Naive thymus-derived CD4-positive, alpha-beta T cell (primary cell): ENCODE measurements at regions not wholly inside any gene's neighbourhood (a gene's known extent, or its start where the extent isn't known, plus 50 kb on each side); places are given as distances from the start of the nearest gene placed in this dataset.

Experiments
- ATAC-seq: fragments of 150-1000 bp; cut with Tn5 transposase; 2 replicates; pipeline ENCODE4 v1.10.0; 2021; ENCODE audit warnings: mild to moderate bottlenecking, moderate library complexity
- CTCF ChIA-PET: fragments of 350-600 bp; sonication (Branson Sonifier 250); formaldehyde crosslinking; loops from one replicate; lab custom pipeline; 2021; ENCODE audit warnings: antibody characterized with exemption; lab: Charles Lee
- POLR2A ChIA-PET: fragments of 350-600 bp; sonication (Branson Sonifier 250); formaldehyde crosslinking; loops from one replicate; lab custom pipeline; 2021; ENCODE audit warnings: antibody characterized with exemption, inconsistent platforms; lab: Charles Lee
- DNase-seq, 9 donors: peaks; one replicate each; pipeline versions ENCODE4 v3.0.0 to v3.0.0-alpha.2; 2020 to 2022; ENCODE audit warnings: mixed read lengths in 1 of 9
- H3K27ac ChIP-seq: one replicate; pipeline ENCODE4 v1.7.0; 2013; ENCODE audit warnings: mild to moderate bottlenecking, low read depth, low read length, moderate library complexity
- H3K27me3 ChIP-seq, 2 donors: one replicate each; pipeline ENCODE4 v1.7.0; 2013; ENCODE audit warnings: low read length in 2 of 2, mild to moderate bottlenecking in 2 of 2, moderate library complexity in 2 of 2; ENCODE audit not compliant: control insufficient read depth in 2 of 2, insufficient read depth in 2 of 2
- H3K36me3 ChIP-seq, 3 experiments: 1 replicate in 2 of 3; 2 replicates in 1 of 3; pipeline ENCODE4 v1.7.0; 2013; ENCODE audit warnings: low read length in 3 of 3, mild to moderate bottlenecking in 3 of 3, moderate library complexity in 1 of 3; ENCODE audit not compliant: insufficient read depth in 3 of 3, control insufficient read depth in 2 of 3
- H3K4me1 ChIP-seq, 2 donors: one replicate each; pipeline ENCODE4 v1.7.0; 2013; ENCODE audit warnings: low read length in 2 of 2, mild to moderate bottlenecking in 2 of 2, moderate library complexity in 1 of 2; ENCODE audit not compliant: control insufficient read depth in 2 of 2, insufficient read depth in 2 of 2
- H3K4me3 ChIP-seq: 2 replicates; pipeline ENCODE4 v1.7.0; 2013; ENCODE audit warnings: mild to moderate bottlenecking, low read length
- H3K9me3 ChIP-seq, 3 experiments: 1 replicate in 2 of 3; 2 replicates in 1 of 3; pipeline ENCODE4 v1.7.0; 2013; ENCODE audit warnings: low read length in 3 of 3; ENCODE audit not compliant: control insufficient read depth in 2 of 3
- H3K27ac Mint-ChIP-seq, 9 donors: one replicate each; pipeline ENCODE4 v1.8.0; 2020 to 2022; ENCODE audit warnings: mixed read lengths in 9 of 9, mild to moderate bottlenecking in 8 of 9, moderate library complexity in 5 of 9, inconsistent platforms in 2 of 9
- H3K27me3 Mint-ChIP-seq, 5 donors: one replicate each; pipeline ENCODE4 v1.8.0; 2021 to 2022; ENCODE audit warnings: mixed read lengths in 5 of 5, mild to moderate bottlenecking in 1 of 5
- H3K36me3 Mint-ChIP-seq, 5 donors: one replicate each; pipeline ENCODE4 v1.8.0; 2020 to 2022; ENCODE audit warnings: mixed read lengths in 5 of 5, mild to moderate bottlenecking in 3 of 5, inconsistent platforms in 1 of 5
- H3K4me1 Mint-ChIP-seq, 7 donors: one replicate each; pipeline ENCODE4 v1.8.0; 2020 to 2022; ENCODE audit warnings: mixed read lengths in 7 of 7, mild to moderate bottlenecking in 3 of 7, inconsistent platforms in 1 of 7
- H3K4me3 Mint-ChIP-seq, 10 donors: one replicate each; pipeline ENCODE4 v1.8.0; 2020 to 2022; ENCODE audit warnings: mild to moderate bottlenecking in 10 of 10, mixed read lengths in 10 of 10, moderate library complexity in 6 of 10, inconsistent platforms in 2 of 10
- H3K9me3 Mint-ChIP-seq, 11 donors: one replicate each; pipeline ENCODE4 v1.8.0; 2020 to 2022; ENCODE audit warnings: mixed read lengths in 11 of 11, mild to moderate bottlenecking in 4 of 11, inconsistent platforms in 1 of 11, moderate library complexity in 1 of 11
- intact Hi-C, 2 donors: fragments of 100-400 bp; cut with micrococcal nuclease; formaldehyde crosslinking; loops; one replicate each; pipeline ENCODE4 v1.15.1; 2023

DNA sequence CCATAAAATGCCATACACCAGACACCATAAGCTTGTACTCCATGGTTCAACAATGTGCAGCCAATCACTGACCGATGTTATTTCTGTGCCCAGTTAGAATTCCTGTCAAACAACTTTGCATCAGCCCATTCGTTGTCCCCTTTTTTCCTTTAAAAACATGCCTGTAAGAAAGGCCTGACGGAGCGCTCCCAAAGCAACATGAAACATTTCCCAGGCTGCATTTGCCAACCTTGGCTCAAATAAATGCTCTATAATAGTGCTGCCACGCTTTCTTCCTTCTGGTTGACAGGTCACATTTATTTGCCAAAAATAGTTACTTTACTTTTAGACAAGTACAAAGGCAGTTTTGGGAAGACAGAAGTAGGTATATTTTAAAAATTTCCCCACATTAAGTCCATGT is 735.6 kb upstream of the PTPRD start:
- no peaks in the 10 kb centered on the region for H3K4me1 Mint-ChIP-seq
- no peaks in the 10 kb centered on the region for H3K4me1 ChIP-seq
- no peak overlapping the region for H3K4me3 Mint-ChIP-seq
- H3K9me3 Mint-ChIP-seq = peaks cover under 1 to 41% (median 14%) of the 10 kb centered on the region in 11 donors
- no peaks in the 10 kb centered on the region for H3K36me3 Mint-ChIP-seq
- H3K36me3 ChIP-seq = no peaks in the 10 kb centered on the region
- H3K4me3 ChIP-seq = no peak overlapping the region
- CTCF ChIA-PET = no interaction called here
- DNase-seq (no peak), ATAC-seq (no peak)
- peaks cover 0 to 3% (median 0%) of the 10 kb centered on the region in 3 experiments for H3K9me3 ChIP-seq
- H3K27ac Mint-ChIP-seq = no peak overlapping the region
- H3K27me3 ChIP-seq = no peaks in the 10 kb centered on the region
- intact Hi-C loops = no loop called here
- no peak overlapping the region for H3K27ac ChIP-seq
- no peaks in the 10 kb centered on the region for H3K27me3 Mint-ChIP-seq
- POLR2A ChIA-PET = no interaction called here

DNA sequence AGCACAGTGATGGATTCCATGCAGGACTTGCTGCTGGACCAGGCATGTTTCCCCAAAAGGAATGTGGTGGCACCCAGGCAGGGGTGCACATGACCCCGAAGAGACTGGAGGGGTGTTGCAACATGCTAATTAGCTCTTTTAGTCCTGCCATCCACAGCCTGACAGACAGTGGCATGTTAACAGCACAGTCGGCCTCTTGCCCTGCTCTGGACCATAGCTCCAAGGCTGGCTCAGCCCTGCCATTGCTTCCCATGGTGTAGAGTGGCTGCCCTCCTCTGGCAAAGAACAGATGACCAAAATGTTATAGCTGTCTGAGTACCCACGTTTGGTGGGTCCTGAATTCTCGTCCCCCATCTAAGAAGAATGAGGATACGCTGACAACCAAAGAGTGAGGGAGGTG is 736.4 kb upstream of the PTPRD start:
- ChIA-PET POLR2A (no interaction called here), CTCF (no interaction called here)
- peaks cover 0 to 3% (median 0%) of the 10 kb centered on the region in 3 experiments for H3K9me3 ChIP-seq
- no peaks in the 10 kb centered on the region for H3K36me3 ChIP-seq
- Mint-ChIP-seq H3K27ac (no peak overlapping the region), H3K4me1 (no peaks in the 10 kb centered on the region), H3K4me3 (no peak overlapping the region), H3K27me3 (no peaks in the 10 kb centered on the region), H3K9me3 (peaks cover 2 to 41% (median 15%) of the 10 kb centered on the region in 11 donors), H3K36me3 (no peaks in the 10 kb centered on the region)
- ATAC-seq (no peak), DNase-seq (no peak)
- no peaks in the 10 kb centered on the region for H3K27me3 ChIP-seq
- no peaks in the 10 kb centered on the region for H3K4me1 ChIP-seq
- H3K4me3 ChIP-seq = no peak overlapping the region
- intact Hi-C loops = no loop called here
- no peak overlapping the region for H3K27ac ChIP-seq

DNA sequence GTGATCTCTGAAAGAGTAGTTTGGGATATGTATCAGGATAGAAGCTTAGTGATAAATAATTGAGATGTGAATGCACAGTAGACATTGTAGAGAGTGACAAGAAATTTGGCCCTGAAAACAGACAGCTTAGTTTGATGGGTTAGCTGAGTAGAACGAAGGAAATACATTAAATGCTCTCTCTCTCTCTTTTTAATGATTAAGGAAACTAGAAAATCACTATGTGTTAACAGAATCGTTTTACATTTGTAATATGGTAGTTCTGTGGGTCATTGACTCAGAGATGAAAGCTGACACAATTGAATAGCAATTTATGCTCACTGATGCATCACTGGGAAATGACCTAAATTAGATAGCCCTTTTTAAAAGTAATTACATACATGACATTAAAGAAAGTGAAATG is 739.8 kb upstream of the PTPRD start:
- peaks cover 0 to 3% (median 0%) of the 10 kb centered on the region in 3 experiments for H3K9me3 ChIP-seq
- DNase-seq (no peak), ATAC-seq (no peak)
- no peaks in the 10 kb centered on the region for H3K4me1 ChIP-seq
- no peak overlapping the region for H3K27ac ChIP-seq
- no peak overlapping the region for H3K4me3 Mint-ChIP-seq
- no peak overlapping the region for H3K27ac Mint-ChIP-seq
- no peaks in the 10 kb centered on the region for H3K27me3 ChIP-seq
- no peaks in the 10 kb centered on the region for H3K36me3 ChIP-seq
- no peaks in the 10 kb centered on the region for H3K36me3 Mint-ChIP-seq
- CTCF ChIA-PET = no interaction called here
- H3K27me3 Mint-ChIP-seq = no peaks in the 10 kb centered on the region
- H3K4me3 ChIP-seq = no peak overlapping the region
- peaks cover 1 to 30% (median 14%) of the 10 kb centered on the region in 11 donors for H3K9me3 Mint-ChIP-seq
- intact Hi-C loops = no loop called here
- POLR2A ChIA-PET = no interaction called here
- H3K4me1 Mint-ChIP-seq = no peaks in the 10 kb centered on the region

DNA sequence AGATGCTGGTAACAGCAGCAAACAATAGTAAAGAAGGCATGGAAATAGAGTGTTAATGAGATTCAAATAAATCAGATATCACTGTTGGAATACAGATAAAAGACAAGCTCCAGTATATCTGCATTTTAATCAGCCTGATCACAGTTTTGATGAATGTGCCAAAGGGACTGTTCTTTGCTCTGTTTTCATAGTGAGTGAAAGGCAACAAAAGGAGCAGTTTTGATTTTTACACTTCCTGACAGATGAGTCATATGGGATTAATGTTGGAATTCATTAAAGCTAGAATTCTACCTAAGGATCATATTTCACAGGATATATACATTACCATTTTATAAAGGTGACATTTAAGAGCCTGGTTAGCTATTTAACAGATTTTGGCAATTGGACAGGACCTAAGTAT is 743.3 kb upstream of the PTPRD start:
- no peaks in the 10 kb centered on the region for H3K36me3 Mint-ChIP-seq
- POLR2A ChIA-PET = no interaction called here
- no peak overlapping the region for H3K4me3 ChIP-seq

DNA sequence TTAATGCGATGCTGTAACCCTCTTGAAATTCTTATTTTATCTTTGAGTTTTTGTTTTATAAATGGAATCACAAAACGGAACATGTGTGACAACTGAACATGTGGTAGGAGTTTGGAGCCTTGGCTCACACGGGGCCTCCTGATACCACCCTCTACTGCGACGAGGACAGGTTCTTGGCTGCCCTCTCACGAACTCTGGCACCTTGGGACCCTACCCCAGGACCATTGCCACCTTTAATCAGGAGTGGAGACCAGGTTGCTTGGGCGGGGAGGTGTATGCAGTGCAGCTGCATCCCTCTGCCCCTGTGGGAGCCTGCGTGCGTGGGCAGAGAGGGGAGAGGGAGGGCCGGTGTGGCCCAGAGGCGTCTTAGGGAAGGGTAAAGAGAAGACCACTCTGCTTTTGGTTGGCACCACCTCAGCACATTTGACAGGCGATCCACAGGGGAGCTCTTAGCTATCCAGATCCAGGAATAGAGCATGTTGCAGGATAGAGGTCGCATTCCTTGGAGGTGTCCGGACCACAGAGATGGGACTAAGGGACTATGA is 753.9 kb upstream of the PTPRD start:
- H3K9me3 ChIP-seq = no peaks in the 10 kb centered on the region
- DNase-seq (no peak), ATAC-seq (peak; percentile 26)
- no peaks in the 10 kb centered on the region for H3K4me1 ChIP-seq
- H3K27me3 Mint-ChIP-seq = no peaks in the 10 kb centered on the region
- intact Hi-C loops = no loop called here
- H3K4me3 Mint-ChIP-seq = no peak overlapping the region
- peaks cover 0 to 20% (median 5%) of the 10 kb centered on the region in 11 donors for H3K9me3 Mint-ChIP-seq
- H3K36me3 Mint-ChIP-seq = peaks cover 0 to 6% (median 0%) of the 10 kb centered on the region in 5 donors
- no peaks in the 10 kb centered on the region for H3K36me3 ChIP-seq
- H3K4me3 ChIP-seq = no peak overlapping the region
- ChIA-PET POLR2A (no interaction called here), CTCF (no interaction called here)
- no peaks in the 10 kb centered on the region for H3K27me3 ChIP-seq
- no peaks in the 10 kb centered on the region for H3K4me1 Mint-ChIP-seq
- H3K27ac ChIP-seq = no peak overlapping the region
- no peak overlapping the region for H3K27ac Mint-ChIP-seq

More for the DNA sequence above, 743.3 kb upstream of the PTPRD start:
- Mint-ChIP-seq H3K27ac (no peak overlapping the region), H3K9me3 (peaks cover 1 to 24% (median 8%) of the 10 kb centered on the region in 11 donors), H3K4me3 (no peak overlapping the region), H3K4me1 (no peaks in the 10 kb centered on the region), H3K27me3 (no peaks in the 10 kb centered on the region)
- ATAC-seq (no peak), DNase-seq (no peak)
- CTCF ChIA-PET = no interaction called here
- H3K4me1 ChIP-seq = no peaks in the 10 kb centered on the region
- no peaks in the 10 kb centered on the region for H3K9me3 ChIP-seq
- H3K27ac ChIP-seq = no peak overlapping the region
- H3K27me3 ChIP-seq = no peaks in the 10 kb centered on the region
- no peaks in the 10 kb centered on the region for H3K36me3 ChIP-seq
- intact Hi-C loops = no loop called here

DNA sequence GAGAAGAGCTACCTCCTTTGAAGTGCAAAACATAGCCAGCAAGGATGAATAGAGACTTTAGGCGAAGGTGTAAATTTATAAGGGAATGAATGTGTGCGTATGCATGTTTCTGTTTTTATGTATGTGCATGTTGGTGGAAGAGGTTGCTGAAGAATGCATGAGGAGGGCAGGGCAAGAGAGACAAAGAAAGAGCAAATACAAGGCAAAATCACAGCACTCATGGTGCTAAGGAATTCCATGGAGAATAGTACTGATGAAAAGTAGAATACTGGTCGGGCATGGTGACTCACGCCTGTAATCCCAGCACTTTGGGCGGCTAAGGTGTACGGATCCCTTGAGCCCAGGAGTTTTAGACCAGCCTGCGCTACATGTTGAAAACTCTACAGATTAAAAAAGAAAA is 762.1 kb upstream of the PTPRD start:
- H3K9me3 Mint-ChIP-seq = peaks cover 0 to 17% (median 6%) of the 10 kb centered on the region in 11 donors
- Histone ChIP-seq H3K36me3 (no peaks in the 10 kb centered on the region), H3K4me1 (no peaks in the 10 kb centered on the region), H3K27ac (no peak overlapping the region), H3K4me3 (no peak overlapping the region), H3K27me3 (no peaks in the 10 kb centered on the region), H3K9me3 (no peaks in the 10 kb centered on the region)
- H3K4me3 Mint-ChIP-seq = no peak overlapping the region
- no peak overlapping the region for H3K27ac Mint-ChIP-seq
- intact Hi-C loops = no loop called here
- DNase-seq (no peak), ATAC-seq (no peak)
- no peaks in the 10 kb centered on the region for H3K27me3 Mint-ChIP-seq
- no peaks in the 10 kb centered on the region for H3K4me1 Mint-ChIP-seq
- POLR2A ChIA-PET = no interaction called here
- CTCF ChIA-PET = no interaction called here
- H3K36me3 Mint-ChIP-seq = peaks cover 0 to 3% (median 0%) of the 10 kb centered on the region in 5 donors

DNA sequence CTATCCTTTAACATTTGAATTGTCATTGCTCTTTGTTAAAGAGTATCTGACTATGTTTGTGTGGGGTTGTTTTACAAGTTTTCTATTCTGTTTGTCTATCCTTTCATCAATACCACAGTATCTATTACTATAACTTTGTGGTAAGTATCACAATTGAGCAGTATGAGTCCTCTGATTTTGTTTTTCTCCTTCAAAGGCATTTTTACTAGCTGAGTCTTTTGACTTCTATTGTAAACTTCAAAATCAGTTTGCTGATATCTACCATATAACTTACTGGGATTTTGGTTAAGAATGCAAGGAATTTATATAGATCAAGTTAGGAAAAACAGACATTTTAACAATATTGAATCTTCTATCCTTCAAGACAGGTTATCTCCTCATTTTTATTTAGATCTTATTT is 789.8 kb upstream of the PTPRD start:
- Histone ChIP-seq H3K27ac (no peak overlapping the region), H3K4me3 (no peak overlapping the region), H3K4me1 (no peaks in the 10 kb centered on the region), H3K36me3 (no peaks in the 10 kb centered on the region), H3K9me3 (peaks cover 0 to 4% (median 0%) of the 10 kb centered on the region in 3 experiments), H3K27me3 (no peaks in the 10 kb centered on the region)
- Mint-ChIP-seq H3K4me1 (no peaks in the 10 kb centered on the region), H3K27ac (no peak overlapping the region), H3K27me3 (no peaks in the 10 kb centered on the region), H3K4me3 (no peak overlapping the region), H3K36me3 (peaks cover 0 to 7% (median 0%) of the 10 kb centered on the region in 5 donors), H3K9me3 (peaks cover 7 to 60% (median 38%) of the 10 kb centered on the region in 11 donors)
- CTCF ChIA-PET = no interaction called here
- ATAC-seq = no peak
- POLR2A ChIA-PET = no interaction called here
- intact Hi-C loops = no loop called here
- DNase-seq = no peak
